WTC11 (cell line): ENCODE measurements at regions not wholly inside any gene's neighbourhood (a gene's known extent, or its start where the extent isn't known, plus 50 kb on each side); places are given as distances from the start of the nearest gene placed in this dataset.

Experiments used
- ATAC-seq: fragments of 200-7000 bp; cut with Tn5 transposase; 2 replicates; pipeline ENCODE4 v1.10.0; 2021; ENCODE audit warnings: mild to moderate bottlenecking, moderate library complexity
- CTCF ChIA-PET: fragments of 300-600 bp; sonication (Branson Sonifier 250); formaldehyde crosslinking; loops from one replicate; lab custom pipeline; 2021; ENCODE audit warnings: antibody characterized with exemption; lab: Charles Lee
- POLR2A ChIA-PET: fragments of 350-600 bp; sonication (Branson Sonifier 250); formaldehyde crosslinking; loops from one replicate; lab custom pipeline; 2021; ENCODE audit warnings: antibody characterized with exemption; lab: Charles Lee
- DNase-seq: peaks from one replicate; pipeline ENCODE4 v3.0.0; 2021; ENCODE audit warnings: low spot score
- H3K27ac Mint-ChIP-seq: 2 replicates; pipeline ENCODE4 v1.8.0; 2021; ENCODE audit warnings: mixed read lengths
- H3K27me3 Mint-ChIP-seq: 2 replicates; pipeline ENCODE4 v1.8.0; 2021; ENCODE audit warnings: low read depth, mild to moderate bottlenecking, moderate library complexity, mixed read lengths
- H3K36me3 Mint-ChIP-seq: 2 replicates; pipeline ENCODE4 v1.8.0; 2021; ENCODE audit warnings: mixed read lengths
- H3K4me1 Mint-ChIP-seq: 2 replicates; pipeline ENCODE4 v1.8.0; 2022; ENCODE audit warnings: mixed read lengths
- H3K4me3 Mint-ChIP-seq: 2 replicates; pipeline ENCODE4 v1.8.0; 2021; ENCODE audit warnings: mild to moderate bottlenecking, moderate library complexity, mixed read lengths
- H3K9me3 Mint-ChIP-seq: 2 replicates; pipeline ENCODE4 v1.8.0; 2021; ENCODE audit warnings: mixed read lengths
- ARID4B ChIP-seq: sonication (generic); formaldehyde crosslinking; IDR thresholded peaks from 2 replicates; pipeline ENCODE4 v1.8.0; 2023; ENCODE audit warnings: missing genetic modification reagents, mild to moderate bottlenecking, borderline replicate concordance
- CTCF ChIP-seq: fragments of 200-600 bp; IDR thresholded peaks from 2 replicates; pipeline ENCODE4 v1.8.0; 2022; ENCODE audit warnings: antibody characterized with exemption
- E2F1 ChIP-seq: sonication (generic); formaldehyde crosslinking; IDR thresholded peaks from 2 replicates; pipeline ENCODE4 v1.8.0; 2022; ENCODE audit warnings: mild to moderate bottlenecking, missing genetic modification reagents
- ESRRA ChIP-seq: sonication (generic); formaldehyde crosslinking; IDR thresholded peaks from 2 replicates; pipeline ENCODE4 v1.8.1; 2022; ENCODE audit warnings: mild to moderate bottlenecking, missing genetic modification reagents, borderline replicate concordance
- FOXP1 ChIP-seq: sonication (generic); formaldehyde crosslinking; IDR thresholded peaks from 2 replicates; pipeline ENCODE4 v1.8.0; 2022; ENCODE audit warnings: missing genetic modification reagents, mild to moderate bottlenecking, moderate library complexity, borderline replicate concordance
- KAT7 ChIP-seq: sonication (generic); formaldehyde crosslinking; IDR thresholded peaks from 2 replicates; pipeline ENCODE4 v1.8.1; 2023; ENCODE audit warnings: missing genetic modification reagents, mild to moderate bottlenecking, borderline replicate concordance
- MYBL2 ChIP-seq: sonication (generic); formaldehyde crosslinking; IDR thresholded peaks from 2 replicates; pipeline ENCODE4 v1.8.1; 2023; ENCODE audit warnings: mild to moderate bottlenecking, moderate library complexity, missing genetic modification reagents
- NR2C2 ChIP-seq: sonication (generic); formaldehyde crosslinking; IDR thresholded peaks from 2 replicates; pipeline ENCODE4 v1.8.0; 2022; ENCODE audit warnings: mild to moderate bottlenecking, missing genetic modification reagents
- PRRX2 ChIP-seq: fragments of 250-450 bp; sonication (Bioruptor Pico); IDR thresholded peaks from 2 replicates; pipeline ENCODE4 v1.8.0; 2021; ENCODE audit warnings: mild to moderate bottlenecking
- RELA ChIP-seq: sonication (generic); formaldehyde crosslinking; IDR thresholded peaks from 2 replicates; pipeline ENCODE4 v1.8.1; 2022; ENCODE audit warnings: missing genetic modification reagents, mild to moderate bottlenecking, borderline replicate concordance
- SMAD3 ChIP-seq: sonication (generic); formaldehyde crosslinking; IDR thresholded peaks from 2 replicates; pipeline ENCODE4 v1.8.0; 2022; ENCODE audit warnings: missing genetic modification reagents, mild to moderate bottlenecking, borderline replicate concordance
- TP53 ChIP-seq: sonication (generic); formaldehyde crosslinking; IDR thresholded peaks from 2 replicates; pipeline ENCODE4 v1.8.1; 2023; ENCODE audit warnings: mild to moderate bottlenecking, missing genetic modification reagents
- ZBTB21 ChIP-seq: sonication (generic); formaldehyde crosslinking; IDR thresholded peaks from 2 replicates; pipeline ENCODE4 v1.8.1; 2023; ENCODE audit warnings: mild to moderate bottlenecking, missing genetic modification reagents, borderline replicate concordance
- ZMAT4 ChIP-seq: fragments of 250-450 bp; sonication (Bioruptor Pico); IDR thresholded peaks from 2 replicates; pipeline ENCODE4 v1.9.0; 2021; ENCODE audit warnings: mild to moderate bottlenecking
- ZNF219 ChIP-seq: sonication (generic); formaldehyde crosslinking; IDR thresholded peaks from 2 replicates; pipeline ENCODE4 v1.8.0; 2023; ENCODE audit warnings: missing genetic modification reagents, mild to moderate bottlenecking, borderline replicate concordance
- ZNF232 ChIP-seq: sonication (generic); formaldehyde crosslinking; IDR thresholded peaks from 2 replicates; pipeline ENCODE4 v1.8.0; 2022; ENCODE audit warnings: mild to moderate bottlenecking, missing genetic modification reagents
- ZNF317 ChIP-seq: sonication (generic); formaldehyde crosslinking; IDR thresholded peaks from 2 replicates; pipeline ENCODE4 v1.8.1; 2023; ENCODE audit warnings: low read depth, mild to moderate bottlenecking, moderate library complexity, missing genetic modification reagents, borderline replicate concordance

- ChIA-PET CTCF (interaction anchor here (1.5 kb wide), 1 partner anchor 48 kb away, joined by 3 read pairs; no protein-coding TSS in a partner anchor), POLR2A (no interaction called here)
- peaks cover 12% of the 10 kb centered on the region for H3K4me1 Mint-ChIP-seq
- no peaks in the 10 kb centered on the region for H3K9me3 Mint-ChIP-seq
- DNase-seq (no peak), ATAC-seq (no peak)
- TF ChIP-seq ZNF317 (CRISPR knock-in tag) (no peak), ESRRA (CRISPR knock-in tag) (no peak), KAT7 (CRISPR knock-in tag) (no peak), ZNF219 (no peak), MYBL2 (CRISPR knock-in tag) (no peak), FOXP1 (no peak), ZMAT4 (CRISPR knock-in tag) (no peak), PRRX2 (CRISPR knock-in tag) (no peak), ZNF232 (CRISPR knock-in tag) (no peak), SMAD3 (CRISPR knock-in tag) (no peak), RELA (CRISPR knock-in tag) (no peak), E2F1 (no peak), CTCF (no peak)
- H3K27me3 Mint-ChIP-seq, result no peaks in the 10 kb centered on the region
- H3K36me3 Mint-ChIP-seq, result no peaks in the 10 kb centered on the region
- no peak overlapping the region for H3K27ac Mint-ChIP-seq
- H3K4me3 Mint-ChIP-seq, result no peak overlapping the region
These were observed 72.9 kb downstream of the METRNL start for GRCh38 chr17:83152227-83152744.

GRCh38 chr17:83152745-83153611, 73.6 kb downstream of the METRNL start:
- TF ChIP-seq NR2C2 (CRISPR knock-in tag), result 0 out of 2 replicates have a peak, but pooled peaks have one; percentile 12
- TF ChIP-seq TP53 (CRISPR knock-in tag), result no peak
- TF ChIP-seq, all 79 proteins: peak for 1
- Mint-ChIP-seq H3K4me3 (no peak overlapping the region), H3K27ac (no peak overlapping the region), H3K36me3 (no peaks in the 10 kb centered on the region), H3K9me3 (no peaks in the 10 kb centered on the region), H3K4me1 (peaks cover 12% of the 10 kb centered on the region), H3K27me3 (no peaks in the 10 kb centered on the region)
- ATAC-seq (no peak), DNase-seq (no peak)
- ChIA-PET CTCF (interaction anchor here (1.5 kb wide), 1 partner anchor 48 kb away, joined by 3 read pairs; no protein-coding TSS in a partner anchor), POLR2A (no interaction called here)

- no peak overlapping the region for H3K4me3 Mint-ChIP-seq
- no peak overlapping the region for H3K27ac Mint-ChIP-seq
- POLR2A ChIA-PET, result no interaction called here
These were observed 74.4 kb downstream of the METRNL start for GRCh38 chr17:83153681-83154310.

More at GRCh38 chr17:83153681-83154310, 74.4 kb downstream of the METRNL start:
- TF ChIP-seq ARID4B (CRISPR knock-in tag), result no peak
- TF ChIP-seq ZBTB21 (CRISPR knock-in tag), result no peak
- CTCF ChIA-PET, result no interaction called here
- Mint-ChIP-seq H3K36me3 (no peaks in the 10 kb centered on the region), H3K4me1 (peaks cover 12% of the 10 kb centered on the region), H3K9me3 (peaks cover 2% of the 10 kb centered on the region; the same call in 1 of the 2 replicates), H3K27me3 (no peaks in the 10 kb centered on the region)
- DNase-seq (no peak), ATAC-seq (no peak)
